ENCODE measurements at regions not wholly inside any gene's neighbourhood (a gene's known extent, or its start where the extent isn't known, plus 50 kb on each side); places are given as distances from the start of the nearest gene placed in this dataset.

- Histone ChIP-seq H3K27ac (no peak overlapping the region), H3K4me3 (no peak overlapping the region), H3K27me3 (no peaks in the 10 kb centered on the region), H3K4me1 (replicated peaks in 1 of 2) (no peaks in the 10 kb centered on the region), H3K9me3 (replicated peaks in 1 of 3) (no peaks in the 10 kb centered on the region), H3K36me3 (replicated peaks in 1 of 2) (no peaks in the 10 kb centered on the region)
- intact Hi-C loops (cut with DNase I) = no loop called here
- DNase-seq = no peak
- WGBS, 4 donors = 80 to 84% (median 81%) methylated on average over 2 of the region's 2 CpGs
- TF ChIP-seq CTCF (IDR thresholded peaks at IDR 0.05) (no peak), POLR2A (IDR thresholded peaks at IDR 0.05) (no peak)
Measured at GRCh38 chr4:167524091-167524490, 289.8 kb upstream of the SPOCK3 start.

- Histone ChIP-seq H3K36me3 (replicated peaks in 1 of 2) (no peaks in the 10 kb centered on the region), H3K4me3 (no peak overlapping the region), H3K9me3 (replicated peaks in 1 of 3) (no peaks in the 10 kb centered on the region), H3K27ac (no peak overlapping the region), H3K27me3 (no peaks in the 10 kb centered on the region), H3K4me1 (replicated peaks in 1 of 2) (no peaks in the 10 kb centered on the region)
- WGBS, 4 donors = 78 to 90% (median 81%) methylated on average over 1 of the region's 1 CpG
- intact Hi-C loops (cut with DNase I) = no loop called here
- DNase-seq = no peak
- TF ChIP-seq POLR2A (IDR thresholded peaks at IDR 0.05) = no peak
- TF ChIP-seq CTCF (IDR thresholded peaks at IDR 0.05) = no peak
Measured at GRCh38 chr4:167537761-167538160, 303.5 kb upstream of the SPOCK3 start.

- no peak overlapping the region for H3K27ac ChIP-seq
- no peaks in the 10 kb centered on the region for H3K36me3 ChIP-seq (replicated peaks in 1 of 2)
- 60 to 68% (median 67%) methylated on average over 3 of the region's 3 CpGs for WGBS, 4 donors
- H3K4me3 ChIP-seq = no peak overlapping the region
- H3K9me3 ChIP-seq (replicated peaks in 1 of 3) = no peaks in the 10 kb centered on the region
- TF ChIP-seq POLR2A (IDR thresholded peaks at IDR 0.05) (no peak), CTCF (IDR thresholded peaks at IDR 0.05) (no peak)
- no peaks in the 10 kb centered on the region for H3K4me1 ChIP-seq (replicated peaks in 1 of 2)
- intact Hi-C loops (cut with DNase I) = no loop called here
- no peak for DNase-seq
- no peaks in the 10 kb centered on the region for H3K27me3 ChIP-seq
Measured at GRCh38 chr4:167541286-167541685, 307.0 kb upstream of the SPOCK3 start.

- no peak for DNase-seq
- H3K4me1 ChIP-seq (replicated peaks in 1 of 2) = no peaks in the 10 kb centered on the region
- no peak for TF ChIP-seq CTCF (IDR thresholded peaks at IDR 0.05)
- TF ChIP-seq POLR2A (IDR thresholded peaks at IDR 0.05) = no peak
- intact Hi-C loops (cut with DNase I) = no loop called here
- no peaks in the 10 kb centered on the region for H3K27me3 ChIP-seq
- no peak overlapping the region for H3K4me3 ChIP-seq
- no peaks in the 10 kb centered on the region for H3K36me3 ChIP-seq (replicated peaks in 1 of 2)
- H3K9me3 ChIP-seq (replicated peaks in 1 of 3) = no peaks in the 10 kb centered on the region
- no peak overlapping the region for H3K27ac ChIP-seq
- 54 to 68% (median 64%) methylated on average over 1 of the region's 1 CpG for WGBS, 4 donors
Measured at GRCh38 chr4:167544391-167544790, 310.1 kb upstream of the SPOCK3 start.

Measured in adrenal gland (tissue), 9 donors.